HepG2 (cell line): ENCODE measurements at regions not wholly inside any gene's neighbourhood (a gene's known extent, or its start where the extent isn't known, plus 50 kb on each side); places are given as distances from the start of the nearest gene placed in this dataset.

Experiments
- ATAC-seq: fragments of 200-7000 bp; cut with Tn5 transposase; 3 replicates; pipeline ENCODE4 v1.9.1; 2020; ENCODE audit warnings: mild to moderate bottlenecking, moderate library complexity
- BruUV-seq: library from RNA; stranded (reverse); fragments of 400-500 nt; replicated peaks from 2 replicates; lab custom pipeline; 2021; lab: Mats Ljungman, UMichigan
- CTCF ChIA-PET: fragments of 300-600 bp; formaldehyde crosslinking; extraction: SDS; loops from one replicate; lab custom pipeline; 2021; ENCODE audit warnings: low total read pairs, inconsistent platforms, low intra/inter-chr PET ratio; lab: Yijun Ruan, JAX
- POLR2A ChIA-PET: fragments of 350-600 bp; sonication (Branson Sonifier 250); formaldehyde crosslinking; loops from one replicate; lab custom pipeline; 2020; ENCODE audit warnings: antibody characterized with exemption, inconsistent platforms; lab: Yijun Ruan, JAX
- DNase-seq: peaks from one replicate; pipeline ENCODE4 v3.0.0-alpha.2; 2015; ENCODE audit warnings: low spot score
- FAIRE-seq: peaks from 3 replicates; lab custom pipeline; 2011; peaks lifted over from hg19 to GRCh38; lab: Jason Lieb, UNC
- H2AFZ ChIP-seq: one replicate; pipeline ENCODE4 v1.6.1; 2011; ENCODE audit warnings: low read length, inconsistent platforms
- H3K27ac ChIP-seq: fragments of 300-600 bp; 3 replicates; pipeline ENCODE4 v1.8.0; 2011; ENCODE audit warnings: mixed run types, mild to moderate bottlenecking, mixed read lengths, low read length, inconsistent platforms; ENCODE audit not compliant: insufficient read depth; ENCODE audit errors: extremely low read length
- H3K27me3 ChIP-seq, 2 experiments: fragments of 200-600 bp in 1 of 2; 2 replicates in 1 of 2; 3 replicates in 1 of 2; pipeline versions ENCODE4 v1.6.0 to v1.8.0; 2011; ENCODE audit warnings: low read length in 2 of 2, mild to moderate bottlenecking in 2 of 2, moderate library complexity in 2 of 2, inconsistent platforms in 1 of 2; ENCODE audit not compliant: insufficient read depth in 2 of 2, control insufficient read depth in 1 of 2
- H3K36me3 ChIP-seq, 2 experiments: fragments of 200-600 bp in 1 of 2; replicated peaks in 1 of 2; 2 replicates in 1 of 2; 3 replicates in 1 of 2; pipeline versions ENCODE4 v1.5.1 to v1.8.0; 2011; ENCODE audit warnings: low read length in 2 of 2, inconsistent platforms in 1 of 2; ENCODE audit not compliant: insufficient read depth in 2 of 2, control insufficient read depth in 1 of 2
- H3K4me1 ChIP-seq: 2 replicates; pipeline ENCODE4 v1.5.1; 2012; ENCODE audit warnings: low read length, inconsistent platforms; ENCODE audit not compliant: insufficient read depth
- H3K4me2 ChIP-seq: 2 replicates; pipeline ENCODE4 v1.6.0; 2011; ENCODE audit warnings: low read depth, low read length, inconsistent platforms
- H3K4me3 ChIP-seq, 3 experiments: fragments of 200-600 bp in 1 of 3; sonication (generic), shearing (Covaris generic) in 1 of 3; replicated peaks in 1 of 3; 2 replicates each; pipeline ENCODE4 v1.5.1; 2011 to 2016; ENCODE audit warnings: low read length in 3 of 3, inconsistent platforms in 2 of 3, low read depth in 2 of 3, mild to moderate bottlenecking in 2 of 3, control low read depth in 1 of 3, mixed read lengths in 1 of 3; ENCODE audit not compliant: insufficient read depth in 1 of 3
- H3K79me2 ChIP-seq: one replicate; pipeline ENCODE4 v1.6.1; 2011; ENCODE audit warnings: low read length, inconsistent platforms; ENCODE audit not compliant: insufficient read depth
- H3K9ac ChIP-seq: 2 replicates; pipeline ENCODE4 v1.6.0; 2011; ENCODE audit warnings: mild to moderate bottlenecking, low read depth, low read length, inconsistent platforms; ENCODE audit not compliant: insufficient read depth
- H3K9me3 ChIP-seq: 2 replicates; pipeline ENCODE4 v1.5.1; 2012; ENCODE audit warnings: mild to moderate bottlenecking, low read length
- H4K20me1 ChIP-seq: 2 replicates; pipeline ENCODE4 v1.6.0; 2011; ENCODE audit warnings: inconsistent platforms, mild to moderate bottlenecking, low read length, moderate library complexity; ENCODE audit not compliant: insufficient read depth
- AKNA ChIP-seq: sonication (generic); formaldehyde crosslinking; IDR thresholded peaks from 2 replicates; pipeline ENCODE4 v1.4.0; 2020; ENCODE audit warnings: missing genetic modification reagents, borderline replicate concordance
- FOXA1 ChIP-seq, 2 experiments: fragments of 450-650 bp in 1 of 2; sonication (generic) in 1 of 2; formaldehyde crosslinking in 1 of 2; IDR thresholded peaks; 2 replicates each; pipeline versions ENCODE4 v1.4.0 to v1.6.1; 2016 to 2020; ENCODE audit warnings: missing genetic modification reagents in 1 of 2
- WGBS: methylation state at CpG from one replicate; pipeline ENCODE4 v1.1.6; 2017; ENCODE audit warnings: low lambda C conversion rate; 5-methylcytosine and 5-hydroxymethylcytosine counted together
- in situ Hi-C: cut with HindIII; loops from 2 replicates; pipeline ENCODE4 v1.10.0; 2017; ENCODE audit warnings: low pct_unique_long_range_greater_than_20kb; ENCODE audit not compliant: extremely low pct_ligation_motif_present
- intact Hi-C: fragments of 100-400 bp; cut with micrococcal nuclease; formaldehyde crosslinking; loops from one replicate; pipeline ENCODE4 v1.10.0; 2022; ENCODE audit not compliant: unreplicated experiment
- TF ChIP-seq, protein P1 (sequence below): sonication (generic); formaldehyde crosslinking; IDR thresholded peaks from 2 replicates; pipeline ENCODE4 v1.4.0; 2020; ENCODE audit warnings: mild to moderate bottlenecking, missing genetic modification reagents

DNA sequence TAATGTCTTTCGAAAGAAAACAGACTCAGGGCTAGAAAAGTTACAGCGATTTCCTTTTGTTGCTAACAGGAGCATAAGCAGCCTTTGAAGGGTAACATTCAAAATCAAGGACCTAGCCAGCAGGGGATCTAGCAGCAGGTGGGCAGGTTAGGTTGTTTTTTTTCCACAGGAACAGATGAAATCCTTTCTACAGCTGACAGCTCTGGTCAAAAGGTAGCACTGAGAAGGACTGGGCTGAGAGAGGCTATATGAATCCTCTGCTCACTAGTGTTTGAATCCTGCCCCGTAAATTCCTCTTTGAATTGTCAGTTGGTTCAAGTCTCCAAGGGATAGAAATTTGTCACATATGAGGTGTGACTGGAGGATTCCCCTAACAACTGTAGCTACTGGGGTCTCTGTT, 188.2 kb downstream of the SH2D1A start (continued):
- TF ChIP-seq, protein P1, sequence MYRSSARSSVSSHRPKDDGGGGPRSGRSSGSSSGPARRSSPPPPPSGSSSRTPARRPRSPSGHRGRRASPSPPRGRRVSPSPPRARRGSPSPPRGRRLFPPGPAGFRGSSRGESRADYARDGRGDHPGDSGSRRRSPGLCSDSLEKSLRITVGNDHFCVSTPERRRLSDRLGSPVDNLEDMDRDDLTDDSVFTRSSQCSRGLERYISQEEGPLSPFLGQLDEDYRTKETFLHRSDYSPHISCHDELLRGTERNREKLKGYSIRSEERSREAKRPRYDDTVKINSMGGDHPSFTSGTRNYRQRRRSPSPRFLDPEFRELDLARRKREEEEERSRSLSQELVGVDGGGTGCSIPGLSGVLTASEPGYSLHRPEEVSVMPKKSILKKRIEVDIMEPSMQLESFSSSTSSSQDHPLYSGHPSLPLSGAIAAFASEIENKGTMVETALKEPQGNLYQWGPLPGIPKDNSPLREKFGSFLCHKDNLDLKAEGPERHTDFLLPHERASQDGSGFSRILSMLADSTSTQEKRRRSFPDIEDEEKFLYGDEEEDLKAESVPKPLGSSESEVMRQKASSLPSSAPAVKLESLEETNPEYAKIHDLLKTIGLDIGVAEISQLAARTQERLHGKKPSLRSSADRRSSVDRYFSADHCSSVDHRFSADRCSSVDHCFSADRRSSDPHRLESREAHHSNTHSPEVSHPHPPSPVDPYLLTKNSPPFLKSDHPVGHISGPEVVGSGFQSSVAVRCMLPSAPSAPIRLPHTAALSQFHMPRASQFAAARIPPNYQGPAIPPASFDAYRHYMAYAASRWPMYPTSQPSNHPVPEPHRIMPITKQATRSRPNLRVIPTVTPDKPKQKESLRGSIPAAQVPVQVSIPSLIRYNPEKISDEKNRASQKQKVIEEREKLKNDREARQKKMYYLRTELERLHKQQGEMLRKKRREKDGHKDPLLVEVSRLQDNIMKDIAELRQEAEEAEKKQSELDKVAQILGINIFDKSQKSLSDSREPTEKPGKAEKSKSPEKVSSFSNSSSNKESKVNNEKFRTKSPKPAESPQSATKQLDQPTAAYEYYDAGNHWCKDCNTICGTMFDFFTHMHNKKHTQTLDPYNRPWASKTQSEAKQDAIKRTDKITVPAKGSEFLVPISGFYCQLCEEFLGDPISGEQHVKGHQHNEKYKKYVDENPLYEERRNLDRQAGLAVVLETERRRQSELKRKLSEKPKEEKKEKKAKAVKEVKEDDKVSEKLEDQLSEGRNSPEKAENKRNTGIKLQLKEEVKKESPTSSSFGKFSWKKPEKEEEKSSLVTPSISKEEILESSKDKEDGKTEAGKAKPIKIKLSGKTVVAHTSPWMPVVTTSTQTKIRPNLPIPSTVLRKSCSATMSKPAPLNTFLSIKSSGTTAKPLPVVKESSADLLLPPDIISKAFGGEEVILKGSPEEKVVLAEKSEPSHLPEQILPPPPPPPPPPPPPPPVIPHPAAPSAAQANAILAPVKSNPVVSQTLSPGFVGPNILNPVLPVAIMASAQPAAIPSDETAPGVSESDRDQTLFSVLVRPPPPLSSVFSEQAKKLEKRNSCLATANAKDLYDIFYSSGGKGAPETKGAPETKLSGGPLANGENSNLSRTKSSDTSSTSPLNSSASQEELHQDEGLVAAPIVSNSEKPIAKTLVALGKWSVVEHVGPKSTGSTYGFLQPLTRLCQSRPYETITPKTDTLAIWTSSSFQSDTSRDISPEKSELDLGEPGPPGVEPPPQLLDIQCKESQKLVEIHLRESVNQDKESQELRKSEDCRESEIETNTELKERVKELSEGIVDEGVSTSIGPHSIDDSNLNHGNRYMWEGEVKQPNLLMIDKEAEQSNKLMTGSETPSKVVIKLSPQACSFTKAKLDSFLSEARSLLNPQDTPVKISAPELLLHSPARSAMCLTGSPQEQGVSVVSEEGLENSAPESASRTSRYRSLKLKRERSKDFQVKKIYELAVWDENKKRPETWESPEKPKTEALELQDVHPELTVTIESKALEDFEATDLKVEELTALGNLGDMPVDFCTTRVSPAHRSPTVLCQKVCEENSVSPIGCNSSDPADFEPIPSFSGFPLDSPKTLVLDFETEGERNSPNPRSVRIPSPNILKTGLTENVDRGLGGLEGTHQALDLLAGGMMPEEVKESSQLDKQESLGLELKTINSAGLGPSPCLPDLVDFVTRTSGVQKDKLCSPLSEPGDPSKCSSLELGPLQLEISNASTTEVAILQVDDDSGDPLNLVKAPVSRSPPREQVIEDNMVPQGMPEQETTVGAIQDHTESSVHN (CRISPR knock-in tag): no peak
- TF ChIP-seq, all 625 proteins: peak for 0

GRCh38 chrX:124540474-124540873, 194.1 kb downstream of the SH2D1A start:
- H3K27me3 ChIP-seq: no peaks in the 10 kb centered on the region
- H3K9me3 ChIP-seq: no peaks in the 10 kb centered on the region
- CTCF ChIA-PET: no interaction called here
- no peaks in the 10 kb centered on the region for H3K4me1 ChIP-seq
- FAIRE-seq (no peak), DNase-seq (no peak), ATAC-seq (no peak)
- in situ Hi-C loops (no loop called here), intact Hi-C loops (no loop called here)
- no TSS peak for BruUV-seq
- H3K4me3 ChIP-seq: no peak overlapping the region
- H3K9ac ChIP-seq: no peak overlapping the region
- no peak overlapping the region for H3K27ac ChIP-seq
- no peaks in the 10 kb centered on the region for H4K20me1 ChIP-seq
- TF ChIP-seq FOXA1 (IDR thresholded peaks at IDR 0.05) (no peak), FOXA1 (CRISPR knock-in tag; IDR thresholded peaks at IDR 0.05) (no peak), AKNA (CRISPR knock-in tag) (no peak)
- POLR2A ChIA-PET: no interaction called here
- WGBS: 1% methylated on average over 5 of the region's 5 CpGs
- H3K36me3 ChIP-seq: no peaks in the 10 kb centered on the region
- no peaks in the 10 kb centered on the region for H3K79me2 ChIP-seq
- H2AFZ ChIP-seq: no peak overlapping the region
- H3K4me2 ChIP-seq: no peak overlapping the region
